ENCODE measurements at regions not wholly inside any gene's neighbourhood (a gene's known extent, or its start where the extent isn't known, plus 50 kb on each side); places are given as distances from the start of the nearest gene placed in this dataset.

DNA sequence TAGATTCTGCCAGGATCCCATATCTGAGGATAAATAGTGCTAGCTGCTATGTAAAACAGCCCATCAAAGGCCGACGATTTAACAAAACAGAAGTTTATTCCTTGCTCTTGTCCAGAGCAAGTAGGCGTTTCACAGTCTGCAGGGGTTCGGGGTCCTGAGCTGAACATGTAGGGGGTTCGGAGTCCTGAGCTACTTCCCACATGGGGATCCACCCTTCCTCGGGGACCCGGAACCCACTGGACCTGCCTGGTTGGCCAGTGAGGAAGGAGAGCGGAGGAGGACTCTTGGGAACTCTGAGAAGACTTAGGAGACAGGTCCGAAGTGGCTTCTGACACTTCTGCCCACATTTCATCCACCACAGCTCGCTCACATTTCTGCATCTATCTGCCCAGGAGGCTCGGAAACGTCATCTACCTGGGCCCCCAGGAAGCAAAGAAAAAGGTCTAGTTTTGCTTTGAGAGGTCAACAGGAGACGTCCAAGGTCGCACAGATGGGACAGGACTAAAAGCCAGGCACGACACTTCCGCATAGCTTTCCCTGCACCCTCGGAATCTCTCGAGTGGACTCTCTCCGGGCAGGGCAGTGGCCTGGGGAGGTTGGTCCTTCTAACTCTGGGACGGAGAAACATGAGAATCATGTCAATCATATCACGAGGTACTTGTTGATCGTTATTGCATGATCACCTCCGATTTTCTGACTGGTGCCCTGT, 86.4 kb downstream of the MICALL2 start:
- TF ChIP-seq CTCF (IDR thresholded peaks at IDR 0.05), result no peak
- TF ChIP-seq POLR2A (IDR thresholded peaks at IDR 0.05), result no peak
- TF ChIP-seq POLR2AphosphoS5 (IDR thresholded peaks at IDR 0.05; ENCODE audit: insufficient read depth in 1 of 2, low read depth in 1 of 2), result no peak
- no peak overlapping the region for H3K4me3 ChIP-seq
- H3K9me3 ChIP-seq, result no peaks in the 10 kb centered on the region
- H3K36me3 ChIP-seq, result no peaks in the 10 kb centered on the region
- no peak overlapping the region for H3K27ac ChIP-seq
- no peaks in the 10 kb centered on the region for H3K27me3 ChIP-seq
- intact Hi-C loops (cut with DNase I), result no loop called here
- H3K4me1 ChIP-seq, result peaks cover 7% of the 10 kb centered on the region
- DNase-seq (ENCODE audit: extremely low spot score in 2 of 2), result no peak

DNA sequence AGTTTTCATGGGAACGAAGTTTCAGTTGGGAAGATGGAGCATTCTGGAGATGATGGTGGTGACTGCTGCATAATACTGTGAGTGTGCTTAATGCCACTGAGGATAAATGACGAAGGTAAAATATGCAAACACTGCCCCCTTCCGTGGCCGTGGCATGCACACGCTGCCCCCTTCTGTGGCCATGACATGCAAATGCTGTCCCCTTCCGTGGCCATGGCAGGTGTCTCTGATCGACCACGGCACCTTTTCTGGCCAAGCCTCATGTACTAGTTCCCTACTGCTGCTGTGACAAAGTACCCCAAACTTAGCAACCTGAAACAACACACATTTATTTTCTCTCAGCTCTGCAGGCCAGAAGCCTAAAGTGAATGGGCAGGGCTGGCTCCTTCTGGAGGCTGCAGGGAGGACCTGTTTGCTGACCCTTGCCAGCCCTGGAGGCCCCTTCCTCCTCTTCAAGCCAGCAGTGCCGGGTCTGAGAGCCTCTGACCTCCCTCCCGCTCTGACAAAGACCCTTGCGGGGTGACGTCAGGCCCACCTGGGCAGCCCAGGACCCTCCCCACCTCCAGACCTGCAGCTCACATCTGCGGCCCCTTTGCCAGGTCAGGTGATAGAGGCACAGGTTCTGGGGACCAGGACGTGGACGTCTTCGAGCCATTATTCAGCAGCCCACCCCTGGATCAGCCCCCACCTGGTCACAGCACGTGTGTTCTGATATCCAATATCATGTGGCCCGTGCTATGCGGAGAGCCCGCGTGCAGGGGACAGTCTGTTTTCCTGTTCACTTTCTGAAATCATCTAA, 82.0 kb downstream of the MICALL2 start:
- no peak overlapping the region for H3K27ac ChIP-seq
- DNase-seq (ENCODE audit: extremely low spot score in 2 of 2), result no peak
- H3K4me3 ChIP-seq, result no peak overlapping the region
- intact Hi-C loops (cut with DNase I), result no loop called here
- TF ChIP-seq POLR2AphosphoS5 (IDR thresholded peaks at IDR 0.05; ENCODE audit: insufficient read depth in 1 of 2, low read depth in 1 of 2) (no peak), CTCF (IDR thresholded peaks at IDR 0.05) (no peak), POLR2A (IDR thresholded peaks at IDR 0.05) (no peak)
- no peaks in the 10 kb centered on the region for H3K9me3 ChIP-seq
- no peaks in the 10 kb centered on the region for H3K27me3 ChIP-seq
- H3K36me3 ChIP-seq, result no peaks in the 10 kb centered on the region
- no peaks in the 10 kb centered on the region for H3K4me1 ChIP-seq

- intact Hi-C loops (cut with DNase I), result no loop called here
- Histone ChIP-seq H3K9me3 (no peaks in the 10 kb centered on the region), H3K36me3 (no peaks in the 10 kb centered on the region), H3K4me3 (no peak overlapping the region), H3K27me3 (no peaks in the 10 kb centered on the region), H3K27ac (no peak overlapping the region), H3K4me1 (no peaks in the 10 kb centered on the region)
- DNase-seq (ENCODE audit: extremely low spot score in 2 of 2), result no peak
- TF ChIP-seq POLR2AphosphoS5 (IDR thresholded peaks at IDR 0.05; ENCODE audit: insufficient read depth in 1 of 2, low read depth in 1 of 2) (no peak), CTCF (IDR thresholded peaks at IDR 0.05) (no peak), POLR2A (IDR thresholded peaks at IDR 0.05) (no peak)
These were observed 80.4 kb downstream of the MICALL2 start for GRCh38 chr7:1378610-1379601.

DNA sequence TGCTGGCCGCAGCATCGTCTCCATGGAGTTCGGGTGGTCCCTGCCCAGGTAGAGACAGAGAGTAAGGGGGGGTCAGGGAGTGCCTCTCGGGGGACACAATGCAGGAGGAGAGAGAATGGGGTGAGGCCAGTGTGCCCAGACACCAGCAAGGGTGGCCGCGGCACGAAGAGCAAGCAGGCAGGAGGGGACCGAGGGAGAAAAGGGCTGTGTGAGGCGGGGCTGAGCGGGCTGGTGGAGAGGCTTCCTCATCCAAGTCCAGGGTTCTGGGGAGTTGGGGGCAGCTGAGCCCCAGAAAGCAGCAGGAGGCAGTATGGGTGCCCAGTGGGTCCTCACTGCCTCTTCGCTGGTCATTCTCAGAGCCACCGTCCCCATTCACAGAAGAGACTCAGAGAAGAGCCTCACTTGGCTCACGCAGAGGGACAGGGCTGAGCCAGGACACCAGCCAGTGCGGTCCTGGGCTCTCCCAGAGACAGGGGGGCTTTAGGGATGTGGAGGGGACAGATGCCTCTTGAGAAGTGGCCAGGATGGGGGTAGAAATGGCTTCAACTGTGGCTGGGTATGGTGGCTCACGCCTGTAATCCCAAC, 78.9 kb downstream of the MICALL2 start:
- Histone ChIP-seq H3K36me3 (no peaks in the 10 kb centered on the region), H3K4me1 (no peaks in the 10 kb centered on the region), H3K27me3 (no peaks in the 10 kb centered on the region), H3K9me3 (no peaks in the 10 kb centered on the region), H3K4me3 (no peak overlapping the region), H3K27ac (no peak overlapping the region)
- DNase-seq (ENCODE audit: extremely low spot score in 2 of 2), result no peak
- intact Hi-C loops (cut with DNase I), result no loop called here
- TF ChIP-seq CTCF (IDR thresholded peaks at IDR 0.05) (no peak), POLR2AphosphoS5 (IDR thresholded peaks at IDR 0.05; ENCODE audit: insufficient read depth in 1 of 2, low read depth in 1 of 2) (no peak)
